HepG2 (cell line): ENCODE measurements at regions not wholly inside any gene's neighbourhood (a gene's known extent, or its start where the extent isn't known, plus 50 kb on each side); places are given as distances from the start of the nearest gene placed in this dataset.

ENCODE experiments used
- ATAC-seq: fragments of 200-7000 bp; cut with Tn5 transposase; 3 replicates; pipeline ENCODE4 v1.9.1; 2020; ENCODE audit warnings: mild to moderate bottlenecking, moderate library complexity
- BruUV-seq: library from RNA; stranded (reverse); fragments of 400-500 nt; replicated peaks from 2 replicates; lab custom pipeline; 2021; lab: Mats Ljungman, UMichigan
- CTCF ChIA-PET: fragments of 300-600 bp; formaldehyde crosslinking; extraction: SDS; loops from one replicate; lab custom pipeline; 2021; ENCODE audit warnings: low total read pairs, inconsistent platforms, low intra/inter-chr PET ratio; lab: Yijun Ruan, JAX
- POLR2A ChIA-PET: fragments of 350-600 bp; sonication (Branson Sonifier 250); formaldehyde crosslinking; loops from one replicate; lab custom pipeline; 2020; ENCODE audit warnings: antibody characterized with exemption, inconsistent platforms; lab: Yijun Ruan, JAX
- DNase-seq: peaks from one replicate; pipeline ENCODE4 v3.0.0-alpha.2; 2015; ENCODE audit warnings: low spot score
- FAIRE-seq: peaks from 3 replicates; lab custom pipeline; 2011; peaks lifted over from hg19 to GRCh38; lab: Jason Lieb, UNC
- H2AFZ ChIP-seq: one replicate; pipeline ENCODE4 v1.6.1; 2011; ENCODE audit warnings: low read length, inconsistent platforms
- H3K27ac ChIP-seq: fragments of 300-600 bp; 3 replicates; pipeline ENCODE4 v1.8.0; 2011; ENCODE audit warnings: mixed run types, mild to moderate bottlenecking, mixed read lengths, low read length, inconsistent platforms; ENCODE audit not compliant: insufficient read depth; ENCODE audit errors: extremely low read length
- H3K27me3 ChIP-seq, 2 experiments: fragments of 200-600 bp in 1 of 2; 2 replicates in 1 of 2; 3 replicates in 1 of 2; pipeline versions ENCODE4 v1.6.0 to v1.8.0; 2011; ENCODE audit warnings: low read length in 2 of 2, mild to moderate bottlenecking in 2 of 2, moderate library complexity in 2 of 2, inconsistent platforms in 1 of 2; ENCODE audit not compliant: insufficient read depth in 2 of 2, control insufficient read depth in 1 of 2
- H3K36me3 ChIP-seq, 2 experiments: fragments of 200-600 bp in 1 of 2; replicated peaks in 1 of 2; 2 replicates in 1 of 2; 3 replicates in 1 of 2; pipeline versions ENCODE4 v1.5.1 to v1.8.0; 2011; ENCODE audit warnings: low read length in 2 of 2, inconsistent platforms in 1 of 2; ENCODE audit not compliant: insufficient read depth in 2 of 2, control insufficient read depth in 1 of 2
- H3K4me1 ChIP-seq: 2 replicates; pipeline ENCODE4 v1.5.1; 2012; ENCODE audit warnings: low read length, inconsistent platforms; ENCODE audit not compliant: insufficient read depth
- H3K4me2 ChIP-seq: 2 replicates; pipeline ENCODE4 v1.6.0; 2011; ENCODE audit warnings: low read depth, low read length, inconsistent platforms
- H3K4me3 ChIP-seq, 3 experiments: fragments of 200-600 bp in 1 of 3; sonication (generic), shearing (Covaris generic) in 1 of 3; replicated peaks in 1 of 3; 2 replicates each; pipeline ENCODE4 v1.5.1; 2011 to 2016; ENCODE audit warnings: low read length in 3 of 3, inconsistent platforms in 2 of 3, low read depth in 2 of 3, mild to moderate bottlenecking in 2 of 3, control low read depth in 1 of 3, mixed read lengths in 1 of 3; ENCODE audit not compliant: insufficient read depth in 1 of 3
- H3K79me2 ChIP-seq: one replicate; pipeline ENCODE4 v1.6.1; 2011; ENCODE audit warnings: low read length, inconsistent platforms; ENCODE audit not compliant: insufficient read depth
- H3K9ac ChIP-seq: 2 replicates; pipeline ENCODE4 v1.6.0; 2011; ENCODE audit warnings: mild to moderate bottlenecking, low read depth, low read length, inconsistent platforms; ENCODE audit not compliant: insufficient read depth
- H3K9me3 ChIP-seq: 2 replicates; pipeline ENCODE4 v1.5.1; 2012; ENCODE audit warnings: mild to moderate bottlenecking, low read length
- H4K20me1 ChIP-seq: 2 replicates; pipeline ENCODE4 v1.6.0; 2011; ENCODE audit warnings: inconsistent platforms, mild to moderate bottlenecking, low read length, moderate library complexity; ENCODE audit not compliant: insufficient read depth
- ATF1 ChIP-seq: IDR thresholded peaks from 2 replicates; pipeline ENCODE4 v1.6.1; 2016; ENCODE audit warnings: mild to moderate bottlenecking, control low read depth
- HNRNPH1 ChIP-seq: fragments of 200-400 bp; formaldehyde crosslinking; optimal IDR thresholded peaks from 2 replicates; pipeline ENCODE3; 2017; ENCODE audit warnings: mild to moderate bottlenecking, low read depth, low read length
- KDM2A ChIP-seq: sonication (generic); formaldehyde crosslinking; IDR thresholded peaks from 2 replicates; pipeline ENCODE4 v1.4.0; 2020; ENCODE audit warnings: low read depth, missing genetic modification reagents, borderline replicate concordance
- KLF16 ChIP-seq, 2 experiments: sonication (generic) in 1 of 2; formaldehyde crosslinking in 1 of 2; IDR thresholded peaks; 2 replicates each; pipeline versions ENCODE4 v1.6.1 to v1.8.0; 2016 to 2023; ENCODE audit warnings: missing genetic modification reagents in 2 of 2, missing compliant biosample characterization in 1 of 2
- LRRFIP1 ChIP-seq: sonication (generic); formaldehyde crosslinking; conservative IDR thresholded peaks from 2 replicates; pipeline ENCODE4 v1.4.0; 2020; ENCODE audit warnings: missing genetic modification reagents
- ONECUT2 ChIP-seq: sonication (generic); formaldehyde crosslinking; IDR thresholded peaks from 2 replicates; pipeline ENCODE4 v1.4.0; 2020; ENCODE audit warnings: missing genetic modification reagents
- SMC3 ChIP-seq: IDR thresholded peaks from 2 replicates; pipeline ENCODE4 v1.6.1; 2011; ENCODE audit warnings: low read length, improper control_type of control experiment
- ZFP37 ChIP-seq: sonication (generic); formaldehyde crosslinking; IDR thresholded peaks from 2 replicates; pipeline ENCODE4 v1.4.0; 2020; ENCODE audit warnings: missing genetic modification reagents, borderline replicate concordance
- ZNF17 ChIP-seq: sonication (generic); formaldehyde crosslinking; IDR thresholded peaks from 2 replicates; pipeline ENCODE4 v1.5.0; 2020; ENCODE audit warnings: mild to moderate bottlenecking, missing genetic modification reagents
- ZNF180 ChIP-seq: sonication (generic); formaldehyde crosslinking; IDR thresholded peaks from 2 replicates; pipeline ENCODE4 v1.4.0; 2020; ENCODE audit warnings: low read depth, missing genetic modification reagents, borderline replicate concordance
- ZNF430 ChIP-seq: sonication (generic); formaldehyde crosslinking; IDR thresholded peaks from 2 replicates; pipeline ENCODE4 v1.9.0; 2021; ENCODE audit warnings: mild to moderate bottlenecking, missing genetic modification reagents
- ZNF660 ChIP-seq: sonication (generic); formaldehyde crosslinking; IDR thresholded peaks from 2 replicates; pipeline ENCODE4 v1.5.1; 2020; ENCODE audit warnings: mild to moderate bottlenecking, low read depth, missing genetic modification reagents, borderline replicate concordance
- ZNF878 ChIP-seq: sonication (generic); formaldehyde crosslinking; IDR thresholded peaks from 2 replicates; pipeline ENCODE4 v1.8.1; 2023; ENCODE audit warnings: mild to moderate bottlenecking, missing genetic modification reagents, moderate library complexity
- ZNF891 ChIP-seq: sonication (generic); formaldehyde crosslinking; IDR thresholded peaks from 2 replicates; pipeline ENCODE4 v1.5.0; 2020; ENCODE audit warnings: mild to moderate bottlenecking, missing genetic modification reagents
- in situ Hi-C: cut with HindIII; loops from 2 replicates; pipeline ENCODE4 v1.10.0; 2017; ENCODE audit warnings: low pct_unique_long_range_greater_than_20kb; ENCODE audit not compliant: extremely low pct_ligation_motif_present
- intact Hi-C: fragments of 100-400 bp; cut with micrococcal nuclease; formaldehyde crosslinking; loops from one replicate; pipeline ENCODE4 v1.10.0; 2022; ENCODE audit not compliant: unreplicated experiment
- TF ChIP-seq, protein P1 (sequence below): IDR thresholded peaks from 2 replicates; pipeline ENCODE4 v1.4.0; 2020; ENCODE audit warnings: mild to moderate bottlenecking, missing genetic modification reagents
- TF ChIP-seq, protein P2 (sequence below): sonication (generic); formaldehyde crosslinking; conservative IDR thresholded peaks from 2 replicates; pipeline ENCODE4 v1.4.0; 2020; ENCODE audit warnings: missing genetic modification reagents
- TF ChIP-seq, protein P3 (sequence below): sonication (generic); formaldehyde crosslinking; IDR thresholded peaks from 2 replicates; pipeline ENCODE4 v1.5.0; 2020; ENCODE audit warnings: mild to moderate bottlenecking, missing genetic modification reagents, borderline replicate concordance

DNA sequence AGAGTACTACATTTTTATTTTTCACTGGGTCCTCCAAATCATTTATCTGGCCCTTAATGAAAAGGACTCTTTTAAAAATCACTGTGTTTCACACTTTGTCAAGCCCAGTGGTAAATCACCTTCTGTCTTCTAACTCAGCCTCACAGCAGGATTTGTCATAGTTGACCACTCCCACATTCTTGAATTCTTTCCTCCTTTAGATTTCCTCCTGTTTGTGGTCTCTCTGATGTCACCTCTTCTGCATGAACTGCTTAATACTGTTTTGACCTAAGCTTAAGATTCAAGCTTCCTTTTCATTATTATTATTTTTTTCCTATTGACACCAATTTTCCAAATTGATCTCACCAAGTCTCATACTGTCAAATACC lies 899.8 kb upstream of the MIR17HG start:
- no TSS peak for BruUV-seq
- no peaks in the 10 kb centered on the region for H3K27me3 ChIP-seq
- ChIA-PET CTCF (no interaction called here), POLR2A (no interaction called here)
- no peaks in the 10 kb centered on the region for H3K4me1 ChIP-seq
- peaks cover 57% of the 10 kb centered on the region for H3K9me3 ChIP-seq
- intact Hi-C loops (no loop called here), in situ Hi-C loops (no loop called here)
- FAIRE-seq (no peak), ATAC-seq (no peak), DNase-seq (no peak)
- H3K27ac ChIP-seq, result no peak overlapping the region
- H4K20me1 ChIP-seq, result no peaks in the 10 kb centered on the region
- no peak overlapping the region for H3K9ac ChIP-seq
- no peaks in the 10 kb centered on the region for H3K79me2 ChIP-seq
- no peak overlapping the region for H3K4me3 ChIP-seq
- H2AFZ ChIP-seq, result no peak overlapping the region
- no peak overlapping the region for H3K4me2 ChIP-seq
- H3K36me3 ChIP-seq, result no peaks in the 10 kb centered on the region
- TF ChIP-seq, protein P1, sequence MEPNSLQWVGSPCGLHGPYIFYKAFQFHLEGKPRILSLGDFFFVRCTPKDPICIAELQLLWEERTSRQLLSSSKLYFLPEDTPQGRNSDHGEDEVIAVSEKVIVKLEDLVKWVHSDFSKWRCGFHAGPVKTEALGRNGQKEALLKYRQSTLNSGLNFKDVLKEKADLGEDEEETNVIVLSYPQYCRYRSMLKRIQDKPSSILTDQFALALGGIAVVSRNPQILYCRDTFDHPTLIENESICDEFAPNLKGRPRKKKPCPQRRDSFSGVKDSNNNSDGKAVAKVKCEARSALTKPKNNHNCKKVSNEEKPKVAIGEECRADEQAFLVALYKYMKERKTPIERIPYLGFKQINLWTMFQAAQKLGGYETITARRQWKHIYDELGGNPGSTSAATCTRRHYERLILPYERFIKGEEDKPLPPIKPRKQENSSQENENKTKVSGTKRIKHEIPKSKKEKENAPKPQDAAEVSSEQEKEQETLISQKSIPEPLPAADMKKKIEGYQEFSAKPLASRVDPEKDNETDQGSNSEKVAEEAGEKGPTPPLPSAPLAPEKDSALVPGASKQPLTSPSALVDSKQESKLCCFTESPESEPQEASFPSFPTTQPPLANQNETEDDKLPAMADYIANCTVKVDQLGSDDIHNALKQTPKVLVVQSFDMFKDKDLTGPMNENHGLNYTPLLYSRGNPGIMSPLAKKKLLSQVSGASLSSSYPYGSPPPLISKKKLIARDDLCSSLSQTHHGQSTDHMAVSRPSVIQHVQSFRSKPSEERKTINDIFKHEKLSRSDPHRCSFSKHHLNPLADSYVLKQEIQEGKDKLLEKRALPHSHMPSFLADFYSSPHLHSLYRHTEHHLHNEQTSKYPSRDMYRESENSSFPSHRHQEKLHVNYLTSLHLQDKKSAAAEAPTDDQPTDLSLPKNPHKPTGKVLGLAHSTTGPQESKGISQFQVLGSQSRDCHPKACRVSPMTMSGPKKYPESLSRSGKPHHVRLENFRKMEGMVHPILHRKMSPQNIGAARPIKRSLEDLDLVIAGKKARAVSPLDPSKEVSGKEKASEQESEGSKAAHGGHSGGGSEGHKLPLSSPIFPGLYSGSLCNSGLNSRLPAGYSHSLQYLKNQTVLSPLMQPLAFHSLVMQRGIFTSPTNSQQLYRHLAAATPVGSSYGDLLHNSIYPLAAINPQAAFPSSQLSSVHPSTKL (CRISPR knock-in tag), result no peak
- no peak for TF ChIP-seq HNRNPH1
- TF ChIP-seq KLF16 (CRISPR knock-in tag; IDR thresholded peaks at IDR 0.05), result no peak
- TF ChIP-seq ONECUT2 (CRISPR knock-in tag), result no peak
- TF ChIP-seq ZNF891 (CRISPR knock-in tag), result no peak
- no peak for TF ChIP-seq SMC3
- TF ChIP-seq ZNF430 (CRISPR knock-in tag), result no peak
- TF ChIP-seq ZNF17 (CRISPR knock-in tag), result no peak
- TF ChIP-seq LRRFIP1 (CRISPR knock-in tag), result no peak
- TF ChIP-seq, protein P2, sequence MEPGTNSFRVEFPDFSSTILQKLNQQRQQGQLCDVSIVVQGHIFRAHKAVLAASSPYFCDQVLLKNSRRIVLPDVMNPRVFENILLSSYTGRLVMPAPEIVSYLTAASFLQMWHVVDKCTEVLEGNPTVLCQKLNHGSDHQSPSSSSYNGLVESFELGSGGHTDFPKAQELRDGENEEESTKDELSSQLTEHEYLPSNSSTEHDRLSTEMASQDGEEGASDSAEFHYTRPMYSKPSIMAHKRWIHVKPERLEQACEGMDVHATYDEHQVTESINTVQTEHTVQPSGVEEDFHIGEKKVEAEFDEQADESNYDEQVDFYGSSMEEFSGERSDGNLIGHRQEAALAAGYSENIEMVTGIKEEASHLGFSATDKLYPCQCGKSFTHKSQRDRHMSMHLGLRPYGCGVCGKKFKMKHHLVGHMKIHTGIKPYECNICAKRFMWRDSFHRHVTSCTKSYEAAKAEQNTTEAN (CRISPR knock-in tag), result no peak
- TF ChIP-seq ZFP37 (CRISPR knock-in tag), result no peak
- no peak for TF ChIP-seq KDM2A (CRISPR knock-in tag)
- no peak for TF ChIP-seq ZNF180 (CRISPR knock-in tag)
- no peak for TF ChIP-seq ZNF660 (CRISPR knock-in tag)
- TF ChIP-seq ATF1 (CRISPR knock-in tag), result no peak
- TF ChIP-seq, protein P3, sequence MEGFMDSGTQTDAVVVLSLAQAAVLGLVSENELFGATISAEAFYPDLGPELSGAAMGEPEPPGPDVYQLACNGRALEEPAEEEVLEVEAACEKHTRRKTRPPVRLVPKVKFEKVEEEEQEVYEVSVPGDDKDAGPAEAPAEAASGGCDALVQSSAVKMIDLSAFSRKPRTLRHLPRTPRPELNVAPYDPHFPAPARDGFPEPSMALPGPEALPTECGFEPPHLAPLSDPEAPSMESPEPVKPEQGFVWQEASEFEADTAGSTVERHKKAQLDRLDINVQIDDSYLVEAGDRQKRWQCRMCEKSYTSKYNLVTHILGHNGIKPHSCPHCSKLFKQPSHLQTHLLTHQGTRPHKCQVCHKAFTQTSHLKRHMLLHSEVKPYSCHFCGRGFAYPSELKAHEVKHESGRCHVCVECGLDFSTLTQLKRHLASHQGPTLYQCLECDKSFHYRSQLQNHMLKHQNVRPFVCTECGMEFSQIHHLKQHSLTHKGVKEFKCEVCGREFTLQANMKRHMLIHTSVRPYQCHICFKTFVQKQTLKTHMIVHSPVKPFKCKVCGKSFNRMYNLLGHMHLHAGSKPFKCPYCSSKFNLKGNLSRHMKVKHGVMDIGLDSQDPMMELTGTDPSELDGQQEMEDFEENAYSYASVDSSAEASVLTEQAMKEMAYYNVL, result no peak
- TF ChIP-seq ZNF878, result no peak
